Spleen (tissue), 7 donors: ENCODE measurements at regions not wholly inside any gene's neighbourhood (a gene's known extent, or its start where the extent isn't known, plus 50 kb on each side); places are given as distances from the start of the nearest gene placed in this dataset.

Source experiments
- POLR2A ChIP-seq, 3 donors: fragments of 450-650 bp; IDR thresholded peaks; one replicate each; pipeline ENCODE4 v1.5.1; 2017; ENCODE audit warnings: antibody characterized with exemption in 3 of 3, mild to moderate bottlenecking in 1 of 3
- TF ChIP-seq, protein P1 (sequence below), 11 experiments: fragments of 200-600 bp in 7 of 11; fragments of 450-650 bp in 4 of 11; sonication (generic) in 4 of 11; IDR thresholded peaks in 8 of 11; conservative IDR thresholded peaks in 3 of 11; 1 replicate in 7 of 11; 2 replicates in 4 of 11; pipeline versions ENCODE4 v1.4.0 to v1.8.0; 2016 to 2021; ENCODE audit warnings: antibody characterized with exemption in 11 of 11, inconsistent platforms in 4 of 11, mild to moderate bottlenecking in 1 of 11
- donor health status: DM: no; HTN: no; CAD: no; lungs with moderate emphysema.
- donor health status: DM: no; HTN: no; CAD: no.
- donor health status: DM: no; HTN: no; CAD: no.

DNA sequence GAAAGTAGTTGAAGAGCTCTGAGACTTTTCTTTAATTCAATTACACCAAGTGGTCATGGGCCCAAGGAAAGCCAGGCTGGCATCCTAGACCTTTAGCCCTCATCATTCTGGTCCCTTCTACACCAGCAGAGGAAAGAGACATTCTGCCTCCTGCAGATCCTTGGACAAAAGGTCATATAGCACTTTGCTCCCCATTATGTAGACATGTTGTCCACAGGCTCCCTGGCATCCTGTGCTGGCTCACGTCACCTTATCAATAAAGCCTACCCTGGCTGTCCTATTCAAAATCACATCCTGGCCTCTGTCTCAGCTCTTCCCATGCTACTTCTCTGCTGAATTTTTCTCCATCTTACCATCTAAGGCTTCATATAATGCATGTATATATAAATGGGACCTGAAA lies 61.6 kb upstream of the MAF start:
- TF ChIP-seq, protein P1, sequence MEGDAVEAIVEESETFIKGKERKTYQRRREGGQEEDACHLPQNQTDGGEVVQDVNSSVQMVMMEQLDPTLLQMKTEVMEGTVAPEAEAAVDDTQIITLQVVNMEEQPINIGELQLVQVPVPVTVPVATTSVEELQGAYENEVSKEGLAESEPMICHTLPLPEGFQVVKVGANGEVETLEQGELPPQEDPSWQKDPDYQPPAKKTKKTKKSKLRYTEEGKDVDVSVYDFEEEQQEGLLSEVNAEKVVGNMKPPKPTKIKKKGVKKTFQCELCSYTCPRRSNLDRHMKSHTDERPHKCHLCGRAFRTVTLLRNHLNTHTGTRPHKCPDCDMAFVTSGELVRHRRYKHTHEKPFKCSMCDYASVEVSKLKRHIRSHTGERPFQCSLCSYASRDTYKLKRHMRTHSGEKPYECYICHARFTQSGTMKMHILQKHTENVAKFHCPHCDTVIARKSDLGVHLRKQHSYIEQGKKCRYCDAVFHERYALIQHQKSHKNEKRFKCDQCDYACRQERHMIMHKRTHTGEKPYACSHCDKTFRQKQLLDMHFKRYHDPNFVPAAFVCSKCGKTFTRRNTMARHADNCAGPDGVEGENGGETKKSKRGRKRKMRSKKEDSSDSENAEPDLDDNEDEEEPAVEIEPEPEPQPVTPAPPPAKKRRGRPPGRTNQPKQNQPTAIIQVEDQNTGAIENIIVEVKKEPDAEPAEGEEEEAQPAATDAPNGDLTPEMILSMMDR (IDR thresholded peaks at IDR 0.05 in 8 of 11, conservative IDR thresholded peaks at IDR 0.05 in 3 of 11), result no peak
- TF ChIP-seq POLR2A (IDR thresholded peaks at IDR 0.05), result no peak
